A549 (cell line): ENCODE measurements at regions not wholly inside any gene's neighbourhood (a gene's known extent, or its start where the extent isn't known, plus 50 kb on each side); places are given as distances from the start of the nearest gene placed in this dataset.

Experiments
- ATAC-seq, 2 experiments: fragments of 200-7000 bp in 1 of 2; fragments of >200 bp in 1 of 2; cut with Nextera tagmentation in 1 of 2; cut with Tn5 transposase in 1 of 2; 3 replicates each; pipeline versions ENCODE4 v1.8.0 to v1.9.1; 2018 to 2020; ENCODE audit warnings: mild to moderate bottlenecking in 1 of 2, moderate library complexity in 1 of 2
- CTCF ChIA-PET: fragments of 300-600 bp; sonication (Branson Sonifier 250); formaldehyde crosslinking; extraction: SDS; loops from one replicate; lab custom pipeline; 2021; ENCODE audit warnings: antibody characterized with exemption, inconsistent platforms; lab: Yijun Ruan, JAX
- POLR2A ChIA-PET: fragments of 350-600 bp; formaldehyde crosslinking; extraction: SDS; loops from one replicate; lab custom pipeline; 2021; ENCODE audit warnings: antibody characterized with exemption, inconsistent platforms; lab: Yijun Ruan, JAX
- DNase-seq, 2 experiments: peaks; one replicate each; pipeline versions ENCODE4 v3.0.0 to v3.0.0-alpha.2; 2011 to 2016; ENCODE audit warnings: low read depth in 1 of 2, low spot score in 1 of 2
- FAIRE-seq: peaks from 2 replicates; lab custom pipeline; 2011; peaks lifted over from hg19 to GRCh38; lab: Jason Lieb, UNC
- H3K27ac ChIP-seq, 2 experiments: fragments of >200 bp; sonication (Bioruptor Twin); formaldehyde crosslinking; 3 replicates each; pipeline ENCODE4 v1.5.1; 2016 to 2017
- H3K4me1 ChIP-seq: fragments of >200 bp; sonication (Bioruptor Twin); formaldehyde crosslinking; 3 replicates; pipeline ENCODE4 v1.6.1; 2016
- H3K4me2 ChIP-seq: fragments of >200 bp; sonication (Bioruptor Twin); formaldehyde crosslinking; 3 replicates; pipeline ENCODE4 v1.6.1; 2016
- H3K4me3 ChIP-seq: fragments of >200 bp; sonication (Bioruptor Twin); formaldehyde crosslinking; 3 replicates; pipeline ENCODE4 v1.5.1; 2016
- H3K9me3 ChIP-seq: fragments of >200 bp; sonication (Bioruptor Twin); formaldehyde crosslinking; 3 replicates; pipeline ENCODE4 v1.6.1; 2016
- BHLHE40 ChIP-seq: IDR thresholded peaks from 2 replicates; pipeline ENCODE4 v1.6.1; 2012; ENCODE audit warnings: low read depth, low read length, inconsistent platforms
- CEBPB ChIP-seq, 2 experiments: fragments of >200 bp in 1 of 2; sonication (Bioruptor Twin) in 1 of 2; formaldehyde crosslinking in 1 of 2; IDR thresholded peaks; 2 replicates each; pipeline ENCODE4 v1.6.1; 2012 to 2016
- CHD2 ChIP-seq: fragments of 150-350 bp; IDR thresholded peaks from 2 replicates; pipeline ENCODE4 v1.6.1; 2014; ENCODE audit warnings: low read length; ENCODE audit not compliant: partially characterized antibody
- CHD4 ChIP-seq: fragments of 200-600 bp; sonication (generic); IDR thresholded peaks from 2 replicates; pipeline ENCODE4 v1.6.1; 2016; ENCODE audit warnings: antibody characterized with exemption, mild to moderate bottlenecking, borderline replicate concordance
- EP300 ChIP-seq, 2 experiments: fragments of >200 bp; sonication (Bioruptor Twin); formaldehyde crosslinking; IDR thresholded peaks; 2 replicates in 1 of 2; 3 replicates in 1 of 2; pipeline ENCODE4 v1.6.1; 2016 to 2017
- FOSL2 ChIP-seq, 2 experiments: fragments of 450-650 bp in 1 of 2; fragments of >200 bp in 1 of 2; sonication (Bioruptor Twin) in 1 of 2; formaldehyde crosslinking; IDR thresholded peaks; 2 replicates each; pipeline versions ENCODE4 v1.5.0 to v1.6.1; 2016 to 2020; ENCODE audit warnings: mild to moderate bottlenecking in 1 of 2, moderate library complexity in 1 of 2
- HDAC2 ChIP-seq: fragments of 200-600 bp; sonication (generic); IDR thresholded peaks from 2 replicates; pipeline ENCODE4 v1.6.1; 2016
- JUN ChIP-seq, 2 experiments: fragments of >200 bp; sonication (Bioruptor Twin); formaldehyde crosslinking; IDR thresholded peaks; 2 replicates in 1 of 2; 3 replicates in 1 of 2; pipeline ENCODE4 v1.6.1; 2016 to 2017
- JUNB ChIP-seq: fragments of >200 bp; sonication (Bioruptor Twin); formaldehyde crosslinking; IDR thresholded peaks from 2 replicates; pipeline ENCODE4 v1.6.1; 2016
- MAZ ChIP-seq: fragments of 150-350 bp; IDR thresholded peaks from 2 replicates; pipeline ENCODE4 v1.6.1; 2014; ENCODE audit warnings: antibody characterized with exemption, low read depth, low read length, borderline replicate concordance
- NR3C1 ChIP-seq: fragments of >200 bp; sonication (Bioruptor Twin); formaldehyde crosslinking; IDR thresholded peaks from 3 replicates; pipeline ENCODE4 v1.6.1; 2017
- PHF8 ChIP-seq: fragments of 200-600 bp; sonication (generic); IDR thresholded peaks from 2 replicates; pipeline ENCODE4 v1.6.1; 2016; ENCODE audit warnings: low read depth, mild to moderate bottlenecking, antibody characterized with exemption, moderate library complexity, borderline replicate concordance
- POLR2A ChIP-seq: IDR thresholded peaks from 2 replicates; pipeline ENCODE4 v1.6.1; 2012; ENCODE audit warnings: mild to moderate bottlenecking, low read length
- POLR2AphosphoS2 ChIP-seq: conservative IDR thresholded peaks from 2 replicates; pipeline ENCODE4 v1.6.1; 2012; ENCODE audit warnings: low read length, improper control_type of control experiment, inconsistent platforms
- RAD21 ChIP-seq, 2 experiments: fragments of >200 bp in 1 of 2; sonication (Bioruptor Twin) in 1 of 2; formaldehyde crosslinking in 1 of 2; IDR thresholded peaks in 1 of 2; conservative IDR thresholded peaks in 1 of 2; 2 replicates in 1 of 2; 3 replicates in 1 of 2; pipeline ENCODE4 v1.6.1; 2012 to 2018; ENCODE audit warnings: inconsistent platforms in 1 of 2
- RCOR1 ChIP-seq: fragments of 150-350 bp; IDR thresholded peaks from 2 replicates; pipeline ENCODE4 v1.6.1; 2014; ENCODE audit warnings: antibody characterized with exemption, low read length, low read depth
- RNF2 ChIP-seq: fragments of 200-600 bp; sonication (generic); IDR thresholded peaks from 2 replicates; pipeline ENCODE4 v1.6.1; 2016; ENCODE audit warnings: low read depth, mild to moderate bottlenecking, antibody characterized with exemption, moderate library complexity, borderline replicate concordance
- SMC3 ChIP-seq: fragments of >200 bp; sonication (Bioruptor Twin); formaldehyde crosslinking; IDR thresholded peaks from 3 replicates; pipeline ENCODE4 v1.6.1; 2018; ENCODE audit warnings: inconsistent platforms
- SREBF2 ChIP-seq: fragments of 450-650 bp; IDR thresholded peaks from 2 replicates; pipeline ENCODE4 v1.6.1; 2014; ENCODE audit warnings: mild to moderate bottlenecking, moderate library complexity
- TP53 ChIP-seq: fragments of 250-450 bp; sonication (Bioruptor Pico); IDR thresholded peaks from 2 replicates; pipeline ENCODE4 v1.5.0; 2021; ENCODE audit warnings: mild to moderate bottlenecking, moderate library complexity
- ZFP36 ChIP-seq: fragments of 450-650 bp; IDR thresholded peaks from 2 replicates; pipeline ENCODE4 v1.6.1; 2014; ENCODE audit warnings: borderline replicate concordance; ENCODE audit not compliant: partially characterized antibody
- WGBS: methylation state at CpG from one replicate; pipeline ENCODE4 v1.1.6; 2017; ENCODE audit errors: missing lambda C conversion rate; 5-methylcytosine and 5-hydroxymethylcytosine counted together
- TF ChIP-seq, protein P1 (sequence below): fragments of >200 bp; sonication (Bioruptor Twin); formaldehyde crosslinking; IDR thresholded peaks from 3 replicates; pipeline ENCODE4 v1.5.1; 2016
- TF ChIP-seq, protein P2 (sequence below): fragments of 250-450 bp; sonication (Bioruptor Pico); IDR thresholded peaks from 2 replicates; pipeline ENCODE4 v1.5.0; 2020; ENCODE audit warnings: low read depth, mild to moderate bottlenecking, moderate library complexity
- TF ChIP-seq, protein P3 (sequence below): fragments of 450-650 bp; IDR thresholded peaks from 2 replicates; pipeline ENCODE4 v1.6.1; 2014; ENCODE audit warnings: antibody characterized with exemption
- TF ChIP-seq, protein P4 (sequence below): fragments of 250-450 bp; sonication (Bioruptor Pico); IDR thresholded peaks from 2 replicates; pipeline ENCODE4 v1.5.0; 2021; ENCODE audit warnings: mild to moderate bottlenecking, moderate library complexity, borderline replicate concordance

DNA sequence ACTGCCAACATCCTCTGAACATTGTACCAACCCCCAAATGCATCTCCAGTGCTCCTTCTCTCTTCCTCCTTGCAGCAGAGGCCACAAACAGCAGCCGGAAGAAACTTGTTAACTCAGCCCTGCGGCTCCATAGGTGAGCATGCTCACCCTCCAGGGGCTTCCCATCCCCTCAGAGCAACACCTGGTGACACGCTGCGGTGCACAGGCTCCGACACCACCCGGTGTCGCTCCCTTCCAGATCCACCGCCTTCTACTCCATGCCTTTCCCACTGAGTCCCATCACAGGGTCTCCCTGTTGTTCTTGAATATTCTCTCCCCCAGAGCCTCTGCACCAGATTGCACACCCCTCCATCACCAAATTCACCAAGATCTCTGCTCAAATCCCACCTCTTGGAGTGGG is 171.5 kb upstream of the FHL2 start:
- Histone ChIP-seq H3K4me1 (no peaks in the 10 kb centered on the region), H3K4me3 (no peak overlapping the region), H3K4me2 (no peak overlapping the region), H3K9me3 (no peaks in the 10 kb centered on the region), H3K27ac (no peak overlapping the region)
- no peak for DNase-seq
- POLR2A ChIA-PET = no interaction called here
- TF ChIP-seq HDAC2 (no peak), SMC3 (no peak), JUN (IDR thresholded peaks at IDR 0.05) (no peak), RCOR1 (no peak), JUNB (no peak), BHLHE40 (no peak), NR3C1 (no peak), CHD4 (no peak)
- FAIRE-seq = no peak
- WGBS = 64% methylated on average over 8 of the region's 8 CpGs
- no peak for ATAC-seq
- CTCF ChIA-PET = no interaction called here

DNA sequence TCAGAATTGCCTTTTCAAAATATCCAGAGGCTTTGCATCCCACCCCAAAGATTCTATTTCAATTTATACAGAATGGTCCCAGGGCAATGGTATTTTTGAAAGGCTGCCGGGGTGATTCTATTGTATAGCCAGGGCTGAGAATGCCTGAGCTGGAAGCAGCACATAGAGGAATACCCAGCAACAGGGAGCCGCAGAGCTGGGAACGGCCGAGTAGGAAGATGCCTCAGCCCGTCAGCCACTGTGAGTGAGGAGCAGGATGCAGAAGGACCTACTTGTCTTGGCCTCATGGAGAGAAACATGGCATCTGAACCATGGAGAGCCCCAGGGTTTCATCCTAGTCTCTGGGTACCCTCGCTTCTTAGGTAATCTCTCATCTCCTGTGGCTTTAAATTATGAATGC is 170.8 kb upstream of the FHL2 start:
- Histone ChIP-seq H3K4me3 (no peak overlapping the region), H3K9me3 (no peaks in the 10 kb centered on the region), H3K4me1 (no peaks in the 10 kb centered on the region), H3K4me2 (no peak overlapping the region), H3K27ac (no peak overlapping the region)
- WGBS = 62% methylated on average over 6 of the region's 6 CpGs
- TF ChIP-seq SMC3 (no peak), EP300 (IDR thresholded peaks at IDR 0.05) (no peak), FOSL2 (IDR thresholded peaks at IDR 0.05) (no peak), FOSL2 (CRISPR knock-in tag; IDR thresholded peaks at IDR 0.05) (no peak), JUN (IDR thresholded peaks at IDR 0.05) (no peak), CHD2 (no peak), CHD4 (no peak), MAZ (no peak), POLR2A (no peak), CEBPB (IDR thresholded peaks at IDR 0.05) (no peak), RAD21 (conservative IDR thresholded peaks at IDR 0.05 in 1 of 2, IDR thresholded peaks at IDR 0.05 in 1 of 2) (no peak)
- TF ChIP-seq, protein P1, sequence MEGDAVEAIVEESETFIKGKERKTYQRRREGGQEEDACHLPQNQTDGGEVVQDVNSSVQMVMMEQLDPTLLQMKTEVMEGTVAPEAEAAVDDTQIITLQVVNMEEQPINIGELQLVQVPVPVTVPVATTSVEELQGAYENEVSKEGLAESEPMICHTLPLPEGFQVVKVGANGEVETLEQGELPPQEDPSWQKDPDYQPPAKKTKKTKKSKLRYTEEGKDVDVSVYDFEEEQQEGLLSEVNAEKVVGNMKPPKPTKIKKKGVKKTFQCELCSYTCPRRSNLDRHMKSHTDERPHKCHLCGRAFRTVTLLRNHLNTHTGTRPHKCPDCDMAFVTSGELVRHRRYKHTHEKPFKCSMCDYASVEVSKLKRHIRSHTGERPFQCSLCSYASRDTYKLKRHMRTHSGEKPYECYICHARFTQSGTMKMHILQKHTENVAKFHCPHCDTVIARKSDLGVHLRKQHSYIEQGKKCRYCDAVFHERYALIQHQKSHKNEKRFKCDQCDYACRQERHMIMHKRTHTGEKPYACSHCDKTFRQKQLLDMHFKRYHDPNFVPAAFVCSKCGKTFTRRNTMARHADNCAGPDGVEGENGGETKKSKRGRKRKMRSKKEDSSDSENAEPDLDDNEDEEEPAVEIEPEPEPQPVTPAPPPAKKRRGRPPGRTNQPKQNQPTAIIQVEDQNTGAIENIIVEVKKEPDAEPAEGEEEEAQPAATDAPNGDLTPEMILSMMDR = no peak
- TF ChIP-seq, protein P2, sequence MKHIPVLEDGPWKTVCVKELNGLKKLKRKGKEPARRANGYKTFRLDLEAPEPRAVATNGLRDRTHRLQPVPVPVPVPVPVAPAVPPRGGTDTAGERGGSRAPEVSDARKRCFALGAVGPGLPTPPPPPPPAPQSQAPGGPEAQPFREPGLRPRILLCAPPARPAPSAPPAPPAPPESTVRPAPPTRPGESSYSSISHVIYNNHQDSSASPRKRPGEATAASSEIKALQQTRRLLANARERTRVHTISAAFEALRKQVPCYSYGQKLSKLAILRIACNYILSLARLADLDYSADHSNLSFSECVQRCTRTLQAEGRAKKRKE (CRISPR knock-in tag) = no peak
- TF ChIP-seq, protein P3, sequence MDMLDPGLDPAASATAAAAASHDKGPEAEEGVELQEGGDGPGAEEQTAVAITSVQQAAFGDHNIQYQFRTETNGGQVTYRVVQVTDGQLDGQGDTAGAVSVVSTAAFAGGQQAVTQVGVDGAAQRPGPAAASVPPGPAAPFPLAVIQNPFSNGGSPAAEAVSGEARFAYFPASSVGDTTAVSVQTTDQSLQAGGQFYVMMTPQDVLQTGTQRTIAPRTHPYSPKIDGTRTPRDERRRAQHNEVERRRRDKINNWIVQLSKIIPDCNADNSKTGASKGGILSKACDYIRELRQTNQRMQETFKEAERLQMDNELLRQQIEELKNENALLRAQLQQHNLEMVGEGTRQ = no peak
- TF ChIP-seq, protein P4, sequence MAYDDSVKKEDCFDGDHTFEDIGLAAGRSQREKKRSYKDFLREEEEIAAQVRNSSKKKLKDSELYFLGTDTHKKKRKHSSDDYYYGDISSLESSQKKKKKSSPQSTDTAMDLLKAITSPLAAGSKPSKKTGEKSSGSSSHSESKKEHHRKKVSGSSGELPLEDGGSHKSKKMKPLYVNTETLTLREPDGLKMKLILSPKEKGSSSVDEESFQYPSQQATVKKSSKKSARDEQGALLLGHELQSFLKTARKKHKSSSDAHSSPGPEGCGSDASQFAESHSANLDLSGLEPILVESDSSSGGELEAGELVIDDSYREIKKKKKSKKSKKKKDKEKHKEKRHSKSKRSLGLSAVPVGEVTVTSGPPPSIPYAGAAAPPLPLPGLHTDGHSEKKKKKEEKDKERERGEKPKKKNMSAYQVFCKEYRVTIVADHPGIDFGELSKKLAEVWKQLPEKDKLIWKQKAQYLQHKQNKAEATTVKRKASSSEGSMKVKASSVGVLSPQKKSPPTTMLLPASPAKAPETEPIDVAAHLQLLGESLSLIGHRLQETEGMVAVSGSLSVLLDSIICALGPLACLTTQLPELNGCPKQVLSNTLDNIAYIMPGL = no peak
- ChIA-PET POLR2A (no interaction called here), CTCF (no interaction called here)
- FAIRE-seq = no peak
- no peak for ATAC-seq
- DNase-seq = no peak

DNA sequence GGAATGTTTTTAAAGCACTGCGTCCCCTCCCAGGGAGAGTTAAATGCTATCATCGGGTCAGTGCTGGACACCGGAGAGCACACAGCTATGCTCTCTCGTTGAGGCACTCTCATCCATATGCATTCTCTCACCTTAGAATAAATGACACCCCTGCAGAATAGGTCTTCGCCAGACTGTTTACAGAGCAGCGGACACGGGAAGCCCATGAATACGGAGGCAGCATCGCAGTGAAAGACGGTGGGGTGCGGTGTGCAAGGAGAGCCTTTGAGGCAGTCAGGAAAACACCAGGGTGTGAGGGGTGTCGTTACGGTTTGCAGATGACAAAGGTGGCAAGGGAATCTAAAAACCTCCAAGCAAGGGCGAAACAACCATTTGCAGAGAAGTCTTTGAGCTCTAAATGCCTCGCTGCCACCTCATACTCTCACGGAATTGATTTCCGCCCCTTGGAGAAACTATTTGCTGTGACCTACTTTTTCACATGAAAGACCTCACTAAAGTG is 169.2 kb upstream of the FHL2 start:
- ATAC-seq = 0 out of 6 replicates have a peak, but pooled peaks of 1 of the 2 experiments have one; percentile 27
- TF ChIP-seq POLR2AphosphoS2 = no peak
- TF ChIP-seq RNF2 = no peak
- TF ChIP-seq SMC3 = no peak
- TF ChIP-seq, protein P3 = no peak
- TF ChIP-seq TP53 = no peak
- TF ChIP-seq, protein P1 = no peak
- no peak for TF ChIP-seq ZFP36
- TF ChIP-seq SREBF2 = no peak
- TF ChIP-seq PHF8 = no peak
- TF ChIP-seq FOSL2 (IDR thresholded peaks at IDR 0.05) = no peak
- no peak for TF ChIP-seq FOSL2 (CRISPR knock-in tag; IDR thresholded peaks at IDR 0.05)
- no peak for TF ChIP-seq EP300 (IDR thresholded peaks at IDR 0.05)
- no peak for TF ChIP-seq RCOR1

More for the DNA sequence above, 169.2 kb upstream of the FHL2 start:
- FAIRE-seq = no peak
- no peak overlapping the region for H3K27ac ChIP-seq
- WGBS = 49% methylated on average over 17 of the region's 17 CpGs
- H3K4me2 ChIP-seq = no peak overlapping the region
- H3K4me3 ChIP-seq = no peak overlapping the region
- no peaks in the 10 kb centered on the region for H3K9me3 ChIP-seq
- no peaks in the 10 kb centered on the region for H3K4me1 ChIP-seq
- CTCF ChIA-PET = interaction anchor here (0.6 to 2.7 kb wide), 2 partner anchors 9 to 452 kb away, joined by 3 to 10 read pairs; no protein-coding TSS in a partner anchor
- POLR2A ChIA-PET = no interaction called here
- no peak for DNase-seq
